ENCODE measurements at regions not wholly inside any gene's neighbourhood (a gene's known extent, or its start where the extent isn't known, plus 50 kb on each side); places are given as distances from the start of the nearest gene placed in this dataset.
A peak's percentile ranks its signal among the peaks of the same experiment; 100 is the strongest.

GRCh38 chr17:13993106-13993505 lies 76.2 kb upstream of the COX10 start:
- DNase-seq (ENCODE audit: low spot score), result no peak

- DNase-seq (ENCODE audit: low spot score), result no peak
Observed at GRCh38 chr17:13994050-13994449, 75.3 kb upstream of the COX10 start.

GRCh38 chr17:13995856-13996271 lies 73.4 kb upstream of the COX10 start:
- peak; percentile 37 for DNase-seq (ENCODE audit: low spot score)

- DNase-seq (ENCODE audit: low spot score), result peak; percentile 14
Observed at GRCh38 chr17:13996276-13996675, 73.0 kb upstream of the COX10 start.

- DNase-seq (ENCODE audit: low spot score), result no peak
Observed at GRCh38 chr17:13996748-13997147, 72.6 kb upstream of the COX10 start.

DNA sequence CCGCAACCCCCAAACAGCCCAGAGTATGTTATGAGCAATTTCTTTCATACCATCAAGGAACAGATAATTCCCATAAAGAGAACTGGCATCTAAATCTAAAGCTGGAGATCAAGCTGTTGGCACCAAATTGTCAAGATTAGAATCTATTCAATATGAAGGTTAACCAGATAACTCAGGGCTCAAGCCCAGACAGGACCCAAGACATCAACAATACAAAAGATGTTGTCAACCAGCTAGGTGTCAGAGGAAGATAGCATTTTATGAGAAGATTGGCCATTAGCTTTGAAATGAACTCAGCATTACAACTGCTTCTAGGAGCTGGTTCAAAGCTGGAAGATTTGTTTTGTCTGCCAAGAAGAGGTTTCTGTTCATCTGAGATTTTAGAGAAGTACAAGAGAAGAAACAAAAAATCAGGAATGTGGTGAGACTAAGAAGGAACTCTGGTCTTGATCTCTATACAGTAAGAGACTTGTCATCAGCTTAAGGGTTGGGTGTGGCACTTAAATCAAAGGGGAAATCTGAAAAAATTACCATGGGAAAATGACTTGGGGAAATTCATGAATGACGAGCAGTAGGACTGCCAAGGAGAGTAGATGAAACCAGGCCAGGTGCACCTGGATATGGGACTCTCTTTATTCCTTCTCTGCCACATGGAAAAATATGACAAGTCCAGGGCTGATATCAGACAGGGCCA lies 64.2 kb upstream of the COX10 start:
- no peak for DNase-seq (ENCODE audit: low spot score)

DNA sequence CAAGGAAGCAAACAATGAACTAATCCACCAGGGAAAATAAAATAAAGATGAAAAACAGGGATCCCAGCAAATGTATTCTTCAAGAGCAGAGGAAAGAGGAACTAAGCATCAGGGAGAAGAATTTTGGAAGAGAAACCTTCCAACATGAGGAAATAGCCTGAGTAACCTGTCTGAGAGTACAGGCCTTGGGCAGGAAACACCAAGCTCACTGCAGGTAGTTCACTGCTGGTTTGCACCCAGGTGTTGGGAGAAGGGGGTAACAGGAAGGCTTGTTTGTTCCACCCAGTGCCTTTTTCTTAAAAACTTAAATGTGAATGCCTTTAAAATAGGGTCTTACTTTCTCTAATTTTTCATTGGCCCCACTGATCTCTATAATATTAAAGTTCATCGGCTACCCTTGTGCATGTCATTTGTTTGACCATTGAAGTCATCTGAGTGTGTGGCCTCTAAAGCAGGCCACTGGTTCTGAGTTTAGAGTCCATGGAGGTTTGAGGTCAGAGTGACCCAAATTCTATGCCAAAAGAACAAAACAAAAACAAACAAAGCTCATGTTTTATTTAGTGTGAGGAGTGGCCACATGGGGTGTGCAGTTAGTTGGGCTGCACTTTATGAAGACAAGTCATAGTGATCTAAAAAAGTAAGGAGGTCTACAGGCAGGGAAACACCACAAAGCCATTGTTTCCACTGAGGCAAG lies 62.9 kb upstream of the COX10 start:
- no peak for DNase-seq (ENCODE audit: low spot score)

GRCh38 chr17:14007951-14008350 lies 61.4 kb upstream of the COX10 start:
- no peak for DNase-seq (ENCODE audit: low spot score)

- DNase-seq (ENCODE audit: low spot score), result no peak
Observed at GRCh38 chr17:14011036-14011692, 58.1 kb upstream of the COX10 start.

GRCh38 chr17:14011740-14012405 lies 57.4 kb upstream of the COX10 start:
- no peak for DNase-seq (ENCODE audit: low spot score)

DNA sequence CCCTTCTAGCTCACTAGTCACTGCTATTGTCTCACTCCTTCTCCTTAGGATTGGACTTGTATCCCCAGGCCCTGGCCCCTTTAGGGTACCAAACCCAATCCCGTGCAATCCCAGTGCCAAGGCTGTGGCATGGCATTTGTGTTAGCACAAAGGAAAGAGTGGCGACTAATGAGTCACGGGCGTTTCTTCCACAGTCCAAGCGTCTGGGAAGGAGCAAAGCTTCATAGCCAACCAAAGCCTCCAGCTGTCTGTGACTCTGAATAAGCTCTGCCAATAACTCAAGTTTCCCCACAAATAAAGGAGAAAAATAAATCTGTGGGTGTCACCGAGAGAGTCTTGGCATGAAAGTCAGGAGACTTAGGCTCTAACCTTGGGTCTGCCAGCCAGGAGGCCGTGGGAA lies 54.6 kb upstream of the COX10 start:
- peak; percentile 41 for DNase-seq (ENCODE audit: low spot score)

DNA sequence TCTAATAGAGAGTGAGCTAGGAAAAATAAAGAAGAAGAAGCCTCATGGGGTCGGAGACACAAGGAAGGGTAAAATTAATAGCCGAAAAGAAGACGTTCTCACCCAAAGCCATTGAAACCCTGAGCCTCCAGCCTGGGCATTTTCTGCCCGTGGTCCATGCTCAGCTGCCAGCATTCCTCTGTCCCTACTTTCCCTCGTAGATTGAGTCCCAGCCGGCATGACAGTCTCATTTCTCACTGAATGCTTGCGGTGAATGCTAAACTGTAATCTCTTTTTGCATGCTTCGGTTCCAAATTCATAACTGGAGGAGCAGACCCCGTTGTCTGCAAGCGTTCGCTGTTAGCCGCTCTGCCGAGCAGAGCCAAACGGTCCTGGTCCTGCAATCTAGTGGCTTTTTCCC lies 54.0 kb upstream of the COX10 start:
- DNase-seq (ENCODE audit: low spot score), result no peak

DNA sequence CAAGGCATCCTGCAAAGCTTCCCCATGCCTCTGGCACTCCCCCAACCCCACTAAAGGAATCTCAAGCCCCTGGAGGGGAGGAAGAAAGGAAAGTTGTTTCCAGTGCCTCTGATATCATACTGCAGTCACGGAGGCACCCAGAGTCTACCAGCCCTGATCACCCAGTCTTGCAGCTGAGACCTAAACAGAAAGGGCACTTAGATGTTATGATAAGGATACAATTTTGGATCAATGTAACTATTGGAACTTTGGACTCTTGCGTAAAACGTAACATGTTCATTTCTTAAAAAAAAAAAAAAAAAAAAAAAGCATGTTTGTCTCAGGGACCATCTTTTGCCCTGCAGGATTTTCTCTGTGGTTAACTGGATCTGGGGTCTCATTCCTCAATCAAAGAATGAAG lies 52.4 kb upstream of the COX10 start:
- no peak for DNase-seq (ENCODE audit: low spot score)

GRCh38 chr17:14019186-14019956 lies 49.9 kb upstream of the COX10 start:
- peak; percentile 30 for DNase-seq (ENCODE audit: low spot score)

Data from GM03348 (cell line).